Hindlimb muscle (tissue), 1 donor: ENCODE measurements at regions not wholly inside any gene's neighbourhood (a gene's known extent, or its start where the extent isn't known, plus 50 kb on each side); places are given as distances from the start of the nearest gene placed in this dataset.

Experiments
- DNase-seq: peaks from one replicate; pipeline ENCODE4 v3.0.0-alpha.2; 2013

GRCh38 chr1:213891989-213892902 is 95.5 kb upstream of the PROX1 start:
- DNase-seq: no peak

GRCh38 chr1:213898684-213899083 is 89.1 kb upstream of the PROX1 start:
- no peak for DNase-seq

GRCh38 chr1:213899413-213899812 is 88.4 kb upstream of the PROX1 start:
- DNase-seq: no peak

- peak; percentile 45 for DNase-seq
Measured at GRCh38 chr1:213905344-213905743, 82.4 kb upstream of the PROX1 start.

- DNase-seq: no peak
Measured at GRCh38 chr1:213908521-213908920, 79.3 kb upstream of the PROX1 start.

- DNase-seq: peak; percentile 28
Measured at GRCh38 chr1:213914392-213914791, 73.4 kb upstream of the PROX1 start.

- no peak for DNase-seq
Measured at GRCh38 chr1:213921311-213921710, 66.5 kb upstream of the PROX1 start.

- no peak for DNase-seq
Measured at GRCh38 chr1:213921712-213922111, 66.1 kb upstream of the PROX1 start.

GRCh38 chr1:213925531-213926182 is 62.1 kb upstream of the PROX1 start:
- DNase-seq: no peak

GRCh38 chr1:213927846-213928245 is 59.9 kb upstream of the PROX1 start:
- no peak for DNase-seq

- no peak for DNase-seq
Measured at GRCh38 chr1:213929398-213929797, 58.4 kb upstream of the PROX1 start.

- no peak for DNase-seq
Measured at GRCh38 chr1:213931836-213932235, 55.9 kb upstream of the PROX1 start.

- no peak for DNase-seq
Measured at GRCh38 chr1:213933336-213933735, 54.4 kb upstream of the PROX1 start.

GRCh38 chr1:213934649-213935048 is 53.1 kb upstream of the PROX1 start:
- no peak for DNase-seq

GRCh38 chr1:213936571-213936970 is 51.2 kb upstream of the PROX1 start:
- DNase-seq: no peak
